Germinal center (tissue), 1 donor: ENCODE measurements at regions not wholly inside any gene's neighbourhood (a gene's known extent, or its start where the extent isn't known, plus 50 kb on each side); places are given as distances from the start of the nearest gene placed in this dataset.
"Not testable (repeated sequence)": the region's sequence is repeated elsewhere in the genome, so short reads cannot be mapped to it uniquely, and the experiment has no call there.

Experiments
- DNase-seq: peaks from one replicate; pipeline ENCODE4 v3.0.0; 2012; ENCODE audit warnings: mixed read lengths, low spot score

DNA sequence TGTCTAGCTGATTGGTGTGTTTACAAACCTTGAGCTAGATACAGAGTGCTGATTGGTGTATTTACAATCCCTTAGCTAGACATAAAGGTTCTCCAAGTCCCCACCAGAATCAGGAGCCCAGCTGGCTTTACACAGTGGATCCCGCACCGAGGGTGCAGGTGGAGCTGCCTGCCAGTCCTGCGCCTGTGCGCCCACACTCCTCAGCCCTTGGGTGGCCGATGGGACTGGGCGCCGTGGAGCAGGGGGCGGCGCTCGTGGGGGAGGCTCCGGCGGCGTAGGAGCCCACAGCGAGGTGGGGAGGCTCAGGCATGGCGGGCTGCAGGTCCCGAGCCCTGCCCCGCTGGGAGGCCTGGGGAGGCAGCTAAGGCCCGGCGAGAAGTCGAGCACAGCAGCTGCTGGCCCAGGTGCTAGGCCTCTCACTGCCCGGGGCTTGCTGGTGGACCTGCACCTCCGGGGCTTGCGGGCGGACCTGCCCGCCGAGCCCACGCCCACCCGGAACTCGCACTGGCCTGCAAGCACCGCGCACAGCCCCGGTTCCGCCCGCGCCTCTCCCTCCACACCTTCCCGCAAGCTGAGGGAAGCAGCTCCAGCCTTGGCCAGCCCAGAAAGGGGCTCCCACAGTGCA, 51.0 kb upstream of the CDYL start:
- DNase-seq, result not testable (repeated sequence)

DNA sequence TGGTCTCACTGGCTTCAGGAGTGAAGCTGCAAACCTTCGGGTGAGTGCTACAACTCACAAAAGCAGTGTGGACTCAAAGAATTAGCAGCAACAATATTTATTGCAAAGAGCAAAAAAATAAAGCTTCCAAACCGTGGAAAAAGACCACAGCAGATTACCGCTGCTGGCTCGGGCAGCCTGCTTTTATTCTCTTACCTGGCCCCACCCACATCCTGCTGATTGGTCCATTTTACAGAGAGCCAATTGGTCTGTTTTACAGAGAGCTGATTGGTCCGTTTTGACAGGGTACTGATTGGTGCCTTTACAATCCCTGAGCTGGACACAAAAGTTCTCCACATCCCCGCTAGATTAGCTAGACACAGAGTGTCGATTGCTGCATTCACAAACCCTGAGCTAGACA, 51.5 kb upstream of the CDYL start:
- DNase-seq, result not testable (repeated sequence)

DNA sequence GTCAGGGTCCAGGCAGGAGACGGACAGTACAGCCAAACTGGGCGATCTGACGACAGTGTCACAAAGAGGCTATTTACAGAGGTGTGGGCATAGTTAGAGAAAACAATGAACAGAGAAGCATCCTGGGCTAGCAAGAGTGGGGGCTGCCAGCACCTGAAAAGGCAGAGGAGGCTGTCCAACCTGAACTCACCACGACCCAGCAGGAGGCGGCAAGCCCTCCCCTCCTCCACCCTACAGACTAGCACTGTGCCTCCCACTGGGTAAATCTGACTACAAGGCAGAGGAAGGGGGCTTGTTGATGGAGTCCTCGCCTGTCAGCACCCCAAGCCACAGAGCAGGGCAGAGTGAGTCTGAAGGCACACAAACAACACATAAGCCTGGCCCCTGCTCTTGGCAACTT, 52.8 kb upstream of the CDYL start:
- no peak for DNase-seq

DNA sequence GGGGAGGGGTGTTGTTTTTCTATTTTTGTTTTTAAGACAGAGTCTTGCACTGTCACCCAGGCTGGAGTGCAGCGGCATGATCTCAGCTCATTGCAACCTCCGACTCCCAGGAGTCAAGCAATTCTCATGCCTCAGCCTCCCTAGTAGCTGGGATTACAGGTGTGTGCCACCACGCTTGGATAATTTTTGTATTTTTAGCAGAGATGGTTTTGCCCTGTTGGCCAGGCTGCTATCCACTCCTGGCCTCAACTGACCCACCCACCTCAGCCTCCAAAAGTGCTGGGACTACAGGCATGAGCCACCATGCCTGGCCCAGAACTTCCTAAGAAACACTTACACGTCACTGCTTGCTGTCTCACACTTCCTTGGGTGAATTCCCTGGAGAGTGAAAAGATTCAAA, 54.8 kb upstream of the CDYL start:
- not testable (repeated sequence) for DNase-seq

DNA sequence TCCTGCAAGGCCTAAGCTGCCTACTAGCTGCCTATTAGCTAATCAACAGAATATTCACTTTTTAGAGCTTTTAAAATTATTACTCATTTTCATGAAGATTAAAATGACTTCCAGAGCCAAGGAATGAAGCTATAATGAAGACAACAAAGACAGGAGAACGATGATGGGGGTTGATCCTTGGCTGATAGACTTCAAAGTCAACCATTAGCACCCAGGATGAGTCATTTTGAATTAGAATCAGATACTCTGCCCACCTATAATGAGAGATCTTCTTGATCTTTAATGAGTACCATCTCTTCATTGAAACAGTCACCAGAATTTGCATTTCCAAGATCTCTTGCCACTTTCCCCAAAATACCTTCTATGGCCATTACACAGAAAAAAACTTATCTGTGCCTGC, 56.7 kb upstream of the CDYL start:
- no peak for DNase-seq

DNA sequence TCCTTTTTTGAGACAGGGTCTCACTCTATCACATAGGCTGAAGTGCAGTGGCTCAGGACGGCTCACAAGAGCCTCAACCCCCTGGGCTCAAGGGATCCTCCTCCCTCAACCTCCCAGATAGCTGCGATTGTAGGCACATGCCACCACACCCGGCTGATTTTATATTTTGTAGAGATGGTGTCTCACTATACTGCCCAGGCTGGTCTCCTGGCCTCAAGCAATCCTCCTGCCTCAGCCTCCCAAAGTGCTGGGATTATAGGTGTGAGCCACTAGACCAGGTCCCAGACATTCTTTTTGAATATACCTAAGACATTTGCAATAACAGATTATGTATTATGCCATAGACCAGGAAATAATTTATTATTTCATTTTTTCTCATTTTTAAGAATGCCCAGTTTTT, 58.3 kb upstream of the CDYL start:
- DNase-seq, result no peak

DNA sequence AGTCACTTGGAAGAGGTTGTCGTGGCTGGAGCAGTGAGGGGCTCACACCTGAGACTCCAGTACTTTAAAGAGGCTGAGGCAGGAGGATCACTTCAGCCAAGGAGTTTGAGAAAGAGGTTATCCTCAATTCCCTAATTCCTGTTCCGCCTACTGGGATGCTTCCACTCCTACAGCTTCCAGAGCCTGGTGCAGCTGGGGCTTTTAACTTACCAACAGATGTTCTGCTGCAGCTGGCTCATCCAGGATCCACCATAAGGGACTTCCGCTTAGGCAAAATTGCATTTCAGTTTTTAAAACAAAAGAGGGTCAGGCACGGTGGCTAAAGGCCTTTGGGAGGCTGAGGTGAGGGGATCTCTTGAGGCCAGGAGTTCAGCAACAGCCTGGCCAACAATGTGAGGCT, 59.1 kb upstream of the CDYL start:
- no peak for DNase-seq

DNA sequence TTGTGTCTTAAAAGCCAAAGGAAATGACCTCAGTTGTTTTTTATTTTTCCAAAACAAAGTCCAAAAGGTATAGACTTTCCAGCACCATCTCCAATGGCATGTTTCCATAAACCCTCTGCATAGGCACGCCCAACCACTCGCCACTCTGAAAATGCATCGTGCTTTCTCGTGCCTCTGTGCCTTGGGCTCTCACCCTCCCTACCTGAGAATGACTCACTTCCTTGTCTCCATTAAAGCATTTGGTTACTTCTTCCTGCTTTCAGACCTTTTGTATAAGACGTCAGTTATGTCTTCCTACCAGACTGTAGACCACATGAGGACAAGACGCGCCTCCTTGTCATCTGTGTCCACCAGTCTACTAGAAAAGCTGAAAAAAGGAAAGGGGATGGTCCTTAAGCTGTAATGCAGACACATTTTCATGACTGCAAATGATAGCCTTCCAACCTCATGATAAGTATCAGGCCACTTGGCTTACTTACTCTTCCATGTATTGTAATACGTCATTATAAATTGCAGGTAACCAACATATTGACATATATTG, 61.2 kb upstream of the CDYL start:
- no peak for DNase-seq

DNA sequence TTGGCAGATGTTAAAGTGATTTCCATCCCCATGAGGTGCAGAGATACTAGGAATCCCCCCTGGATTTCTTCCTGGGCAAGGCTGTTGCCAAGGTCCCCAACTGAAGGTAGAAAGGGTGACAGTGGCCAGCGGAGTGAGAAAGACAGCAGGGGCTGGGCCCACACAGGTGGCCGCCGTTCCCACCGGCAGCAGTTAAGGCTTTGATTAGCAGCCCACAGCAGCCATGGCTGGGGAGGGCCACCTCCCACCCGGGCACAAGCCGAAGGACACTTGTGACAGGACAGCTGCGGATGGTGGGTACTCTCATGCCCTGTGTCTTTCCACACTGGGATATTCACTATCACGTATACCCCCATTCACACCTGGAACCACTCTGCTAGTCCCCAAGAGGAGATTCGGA, 63.9 kb upstream of the CDYL start:
- DNase-seq, result no peak

DNA sequence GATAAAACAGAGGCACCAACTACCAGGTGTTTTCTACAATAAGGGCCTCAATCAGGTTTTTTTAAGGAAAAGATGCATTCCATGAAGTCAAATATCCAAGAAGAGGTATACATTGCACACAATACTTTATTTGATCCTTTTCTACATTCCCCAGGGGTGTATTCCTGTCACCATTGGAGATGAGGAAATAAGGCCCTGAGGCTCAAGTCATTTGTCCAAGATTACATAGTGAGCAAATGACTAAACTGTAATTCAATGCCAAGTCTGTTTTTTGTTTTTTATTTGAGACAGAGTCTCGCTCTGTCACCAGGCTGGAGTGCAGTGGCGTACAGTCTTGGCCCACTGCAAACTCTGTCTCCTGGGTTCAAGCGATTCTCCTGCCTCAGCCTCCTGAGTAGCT, 69.2 kb upstream of the CDYL start:
- no peak for DNase-seq

DNA sequence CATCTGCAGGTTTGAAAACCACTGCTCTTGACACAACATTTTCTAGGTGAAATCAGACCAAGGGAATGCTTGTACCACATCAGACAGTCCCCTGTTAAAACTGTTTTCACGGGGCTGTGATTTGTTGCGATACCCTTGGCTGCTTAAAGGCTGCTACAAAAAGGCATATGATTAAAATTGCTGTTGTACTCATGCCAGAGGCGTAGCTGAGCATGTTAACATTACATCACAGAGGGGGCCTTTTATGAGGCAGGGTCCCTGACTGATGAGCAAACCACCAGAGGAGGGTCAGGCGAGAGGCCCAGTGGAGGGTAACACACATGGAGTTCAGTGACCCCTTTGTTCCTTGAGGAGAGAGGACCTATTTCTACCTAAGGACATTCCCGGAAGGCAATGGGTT, 70.4 kb upstream of the CDYL start:
- no peak for DNase-seq

DNA sequence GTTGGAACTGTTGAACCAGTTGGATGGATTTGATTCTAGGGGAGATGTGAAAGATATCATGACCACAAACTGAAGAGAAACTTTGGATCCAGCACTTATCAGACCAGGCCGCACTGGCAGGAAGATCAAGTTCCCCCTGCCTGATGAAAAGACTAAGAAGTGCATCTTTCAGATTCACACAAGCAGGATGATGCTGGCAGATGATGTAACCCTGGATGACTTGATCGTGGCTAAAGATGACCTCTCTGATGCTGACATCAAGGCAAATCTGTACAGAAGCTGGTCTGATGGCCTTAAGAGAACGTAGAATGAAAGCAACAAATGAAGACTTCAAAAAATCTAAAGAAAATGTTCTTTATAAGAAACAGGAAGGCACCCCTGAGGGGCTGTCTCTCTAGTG, 72.8 kb upstream of the CDYL start:
- no peak for DNase-seq

DNA sequence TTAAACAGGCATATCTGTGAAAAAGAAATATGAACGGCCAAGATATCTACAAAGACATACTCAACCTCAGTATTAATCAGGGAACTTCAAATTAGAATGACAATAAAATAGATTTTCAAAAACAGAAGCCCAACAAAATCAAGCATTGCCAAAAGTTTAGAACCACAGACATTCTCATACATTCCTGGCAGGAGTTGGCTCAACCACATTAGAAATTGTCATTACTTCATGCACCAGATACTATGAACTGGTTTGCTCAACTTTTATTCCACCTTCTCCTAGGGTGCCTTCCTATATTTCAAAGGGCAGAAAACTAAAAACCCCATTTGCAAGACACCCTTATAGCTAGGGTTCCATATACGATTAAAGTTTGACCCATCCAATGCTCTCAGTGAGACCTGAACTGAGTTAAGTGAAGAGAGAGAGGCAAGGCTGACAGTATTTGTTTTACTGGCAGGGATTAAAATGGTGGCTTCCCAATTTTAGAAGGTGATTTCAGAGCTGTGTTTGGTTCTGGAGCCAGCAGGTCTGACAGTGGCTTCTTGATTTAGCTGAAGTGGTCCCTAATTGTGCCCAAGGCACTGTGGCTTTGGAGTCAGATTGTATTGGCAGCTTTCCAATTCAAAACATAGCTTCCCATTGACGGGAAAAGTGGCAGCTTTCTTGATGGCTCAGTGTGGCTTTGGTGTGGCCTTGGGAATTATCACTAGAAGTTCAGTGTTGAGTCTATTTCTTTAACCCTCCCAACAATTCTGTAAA, 77.1 kb upstream of the CDYL start:
- DNase-seq, result no peak

DNA sequence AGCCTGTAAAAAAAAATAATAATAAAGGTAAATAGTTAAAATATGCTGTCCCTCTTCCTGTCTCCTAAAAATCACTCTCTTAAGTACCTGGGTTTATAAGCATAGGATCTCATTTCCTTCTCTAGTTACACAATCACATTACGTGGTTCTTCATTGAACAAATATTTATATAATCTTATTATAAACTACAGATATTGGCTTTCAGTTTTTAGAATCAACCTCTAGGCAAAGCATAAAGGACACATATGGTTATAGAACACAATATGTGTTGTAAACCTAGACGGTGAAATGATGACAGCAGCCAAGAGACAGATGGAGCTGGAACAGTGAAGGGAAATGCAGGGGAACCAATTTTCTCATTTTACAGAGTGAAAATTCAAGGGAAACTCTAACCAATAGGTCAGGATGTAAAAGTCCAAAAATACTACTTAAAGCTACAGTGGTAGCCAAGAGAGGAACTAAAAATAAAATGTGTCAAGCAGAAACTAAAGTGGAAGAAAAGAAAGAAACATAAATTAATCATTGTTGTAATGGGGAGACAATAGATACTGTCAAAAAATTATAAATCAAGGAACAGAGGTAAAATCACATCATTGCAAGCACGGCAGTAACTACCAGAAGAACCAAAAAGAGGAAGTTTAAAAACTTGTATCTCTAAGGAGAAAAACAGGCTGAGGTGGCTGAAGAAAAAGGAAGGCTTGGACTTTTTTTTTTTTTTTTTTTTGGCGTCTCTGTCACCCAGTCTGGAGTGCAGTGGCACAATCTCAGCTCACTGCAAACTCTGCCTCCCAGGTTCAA, 82.8 kb upstream of the CDYL start:
- DNase-seq, result no peak

DNA sequence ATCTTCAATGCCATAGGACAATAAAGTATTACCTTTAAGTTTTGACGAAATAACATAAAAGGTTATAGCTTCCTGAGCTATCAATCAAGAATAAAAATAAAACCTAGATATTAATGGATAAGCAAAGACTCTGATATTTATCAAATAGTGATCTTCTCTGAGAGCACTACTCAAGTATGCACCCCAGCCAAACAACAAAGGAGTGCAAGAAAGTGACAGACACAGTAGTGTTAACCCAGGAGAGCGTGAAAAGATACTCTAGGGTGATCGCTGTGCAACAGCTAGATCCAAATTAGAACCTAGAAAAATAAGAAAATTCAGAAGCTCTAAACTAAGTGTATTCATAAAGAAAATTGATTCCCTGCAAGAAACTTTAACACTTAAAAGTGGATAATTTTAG, 83.5 kb upstream of the CDYL start:
- no peak for DNase-seq

DNA sequence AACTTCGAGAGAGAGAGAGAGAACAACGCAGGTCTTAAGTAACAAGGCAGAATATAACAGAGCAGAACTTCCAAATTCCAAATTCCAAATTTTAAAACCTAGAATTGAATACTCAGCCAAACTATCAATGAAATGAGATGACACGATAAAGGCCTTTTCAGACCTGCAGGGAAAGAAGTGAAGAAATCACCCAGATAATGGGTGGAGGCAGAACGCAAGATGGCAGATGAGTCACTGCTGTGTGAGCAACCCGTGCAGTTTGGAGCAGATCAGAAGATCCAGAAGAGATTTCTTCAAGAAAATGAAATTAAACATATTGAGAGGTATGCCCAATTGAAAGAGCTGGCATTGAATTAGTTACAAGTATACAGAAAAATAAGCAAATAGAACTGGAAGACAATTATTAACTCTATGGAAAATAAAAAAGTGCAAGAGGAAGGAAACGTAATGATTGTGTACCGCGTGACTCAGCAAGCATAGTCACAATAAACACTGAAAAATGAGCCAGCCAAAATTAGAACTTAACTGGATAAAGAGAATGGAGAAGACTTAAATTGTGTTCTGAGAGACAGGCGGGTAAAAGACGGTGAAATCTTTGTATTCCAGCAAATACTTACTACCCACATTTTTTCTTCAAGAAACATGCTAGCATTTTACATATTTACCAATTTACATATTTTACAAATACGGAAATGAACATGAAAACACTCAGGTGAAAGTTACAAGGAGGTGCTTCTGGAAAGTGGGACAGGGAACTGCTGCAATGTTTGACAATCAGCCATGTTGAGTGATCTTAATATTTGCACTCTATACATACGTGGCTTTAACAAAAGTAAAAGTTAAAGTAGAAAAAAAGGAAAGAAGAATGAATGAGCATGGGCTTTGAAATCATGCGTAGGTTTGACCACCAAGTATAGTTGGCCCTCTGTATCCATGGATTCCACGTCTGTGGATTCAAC, 87.9 kb upstream of the CDYL start:
- no peak for DNase-seq

DNA sequence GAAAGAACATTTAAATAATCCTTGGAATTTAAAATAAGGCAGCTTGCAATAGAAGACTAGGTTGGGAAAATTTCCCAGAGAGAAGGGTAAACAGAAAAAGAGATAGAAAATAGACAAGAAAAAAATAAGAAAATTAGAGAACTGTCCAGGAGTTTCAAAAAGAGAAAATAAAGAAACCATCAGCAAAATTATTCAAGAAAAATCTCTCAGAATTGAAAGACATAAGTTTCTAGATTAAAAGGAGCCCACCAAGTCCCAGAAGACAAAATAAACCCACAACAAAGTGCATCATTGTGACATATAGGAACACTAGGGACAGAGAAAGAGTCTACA, 88.6 kb upstream of the CDYL start:
- DNase-seq, result no peak

DNA sequence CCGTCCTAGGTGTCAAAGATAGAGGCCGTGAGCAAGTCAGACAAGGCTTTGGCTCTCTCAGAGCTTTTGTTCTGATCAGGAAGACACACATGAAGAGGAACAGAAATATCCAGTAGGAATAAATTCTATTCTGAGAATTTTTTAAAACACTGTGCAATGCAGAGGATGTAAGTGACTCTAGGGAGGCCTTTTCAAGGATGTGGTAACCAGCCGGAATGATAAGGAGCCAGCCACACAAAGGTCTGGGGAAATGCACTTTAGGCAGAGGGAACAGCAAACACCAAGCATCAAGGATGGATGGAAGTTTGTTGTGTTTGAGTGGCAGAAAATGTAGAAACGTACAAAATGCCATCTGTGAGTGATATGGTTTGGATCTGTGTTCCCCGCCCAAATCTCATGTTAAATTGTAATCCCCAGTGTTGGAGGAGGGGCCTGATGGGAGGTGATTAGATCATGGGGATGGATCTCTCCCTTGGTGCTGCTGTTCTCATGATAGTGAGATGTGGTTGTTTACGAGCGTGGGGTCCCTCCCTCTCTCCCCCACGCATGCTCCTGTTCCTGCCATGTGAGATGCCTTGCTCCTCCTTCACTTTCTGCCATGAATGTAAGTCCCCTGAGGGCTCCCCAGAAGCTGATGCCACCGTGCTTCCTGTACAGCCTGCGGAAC, 93.6 kb upstream of the CDYL start:
- no peak for DNase-seq

DNA sequence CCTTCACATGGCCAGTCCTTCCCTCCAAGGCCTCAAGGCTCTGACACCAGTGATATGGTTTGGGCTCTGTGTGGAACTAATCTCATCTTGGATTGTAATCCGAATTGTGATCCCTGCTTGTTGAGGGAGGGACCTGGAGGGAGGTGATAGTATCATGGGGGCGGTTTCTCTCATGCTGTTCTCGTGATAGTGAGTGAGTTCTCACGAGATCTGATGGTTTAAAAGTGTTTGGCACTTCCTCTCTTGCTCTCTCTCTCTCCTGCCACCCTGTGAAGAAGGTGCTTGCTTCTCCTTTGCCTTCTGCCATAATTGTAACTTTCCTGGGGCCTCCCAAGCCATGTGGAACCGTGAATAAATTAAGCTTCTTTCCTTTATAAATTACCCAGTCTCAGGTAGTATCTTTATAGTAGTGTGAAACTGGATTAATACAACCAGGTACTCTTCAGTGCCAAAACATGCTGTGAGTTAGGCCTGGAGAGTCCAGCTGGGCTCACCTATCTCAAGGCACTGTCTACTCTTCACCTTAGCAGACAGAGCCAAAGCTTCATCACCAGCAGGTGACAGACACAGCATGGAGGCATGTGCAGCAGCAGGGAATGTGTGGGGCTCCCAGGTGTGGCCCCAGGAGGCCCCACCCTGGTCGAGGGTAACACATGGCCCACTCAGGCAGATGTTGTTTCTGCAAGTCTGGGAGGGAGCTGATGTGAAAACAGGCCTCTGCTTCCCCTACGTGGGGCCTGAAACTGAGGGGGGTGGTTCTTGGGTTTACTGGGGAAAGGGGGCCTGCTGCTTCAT, 97.5 kb upstream of the CDYL start:
- DNase-seq, result no peak

DNA sequence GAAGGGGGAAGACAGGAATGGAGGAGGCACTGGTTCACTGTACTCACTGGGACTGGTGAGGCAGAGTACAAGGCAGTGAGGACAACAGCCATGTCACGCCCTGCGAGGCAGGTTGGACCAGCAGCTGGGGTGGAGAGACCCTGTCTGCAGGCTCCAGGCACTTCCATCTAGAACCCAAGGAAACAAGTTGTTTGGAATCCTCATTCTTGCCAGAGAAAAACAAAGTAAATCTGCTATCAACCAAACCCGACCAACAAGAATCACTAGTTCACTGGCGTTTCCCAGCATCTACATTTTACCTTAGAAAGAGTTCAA, 98.5 kb upstream of the CDYL start:
- no peak for DNase-seq
